ENCODE measurements at regions not wholly inside any gene's neighbourhood (a gene's known extent, or its start where the extent isn't known, plus 50 kb on each side); places are given as distances from the start of the nearest gene placed in this dataset.

GRCh38 chr12:14175206-14175605 is 190.3 kb upstream of the ATF7IP start:
- TF ChIP-seq POLR2A (IDR thresholded peaks at IDR 0.05; ENCODE audit: low read depth, low read length) = no peak
- no peak for FAIRE-seq
- DNase-seq (ENCODE audit: insufficient read length, low spot score) = no peak

GRCh38 chr12:14185427-14186192 is 179.9 kb upstream of the ATF7IP start:
- DNase-seq (ENCODE audit: insufficient read length, low spot score) (peak; percentile 35), FAIRE-seq (peak; percentile 48)
- TF ChIP-seq POLR2A (IDR thresholded peaks at IDR 0.05; ENCODE audit: low read depth, low read length) = no peak

GRCh38 chr12:14186193-14186502 is 179.3 kb upstream of the ATF7IP start:
- DNase-seq (ENCODE audit: insufficient read length, low spot score) = no peak
- FAIRE-seq = no peak

GRCh38 chr12:14187002-14187401 is 178.5 kb upstream of the ATF7IP start:
- TF ChIP-seq POLR2A (IDR thresholded peaks at IDR 0.05; ENCODE audit: low read depth, low read length) = no peak
- DNase-seq (ENCODE audit: insufficient read length, low spot score) = no peak
- no peak for FAIRE-seq

More at GRCh38 chr12:14186193-14186502, 179.3 kb upstream of the ATF7IP start:
- no peak for TF ChIP-seq POLR2A (IDR thresholded peaks at IDR 0.05; ENCODE audit: low read depth, low read length)

- no peak for TF ChIP-seq POLR2A (IDR thresholded peaks at IDR 0.05; ENCODE audit: low read depth, low read length)
- FAIRE-seq = no peak
Measured at GRCh38 chr12:14187966-14188365, 177.5 kb upstream of the ATF7IP start.

DNA sequence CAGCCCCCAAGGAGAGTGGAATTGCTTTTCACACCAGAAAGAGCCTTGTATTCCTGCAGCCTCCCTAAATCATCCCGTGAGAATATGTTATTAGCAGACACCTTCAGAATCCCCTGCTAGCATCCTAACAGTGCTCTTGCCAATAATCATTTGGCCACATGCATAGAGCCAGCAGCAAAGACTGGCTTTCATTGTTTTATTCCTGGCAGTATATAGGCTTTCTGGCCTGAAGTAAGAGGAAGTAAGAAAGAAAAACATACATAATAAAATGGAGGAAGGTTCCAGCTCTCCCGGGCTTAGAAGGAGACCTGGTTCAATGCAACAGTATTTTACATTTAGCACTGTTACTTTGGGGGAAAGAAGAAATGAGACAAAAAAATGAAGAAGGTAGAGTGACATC is 176.7 kb upstream of the ATF7IP start:
- DNase-seq (ENCODE audit: insufficient read length, low spot score) (no peak), FAIRE-seq (no peak)
- no peak for TF ChIP-seq POLR2A (IDR thresholded peaks at IDR 0.05; ENCODE audit: low read depth, low read length)

More at GRCh38 chr12:14187966-14188365, 177.5 kb upstream of the ATF7IP start:
- DNase-seq (ENCODE audit: insufficient read length, low spot score) = no peak

- DNase-seq (ENCODE audit: insufficient read length, low spot score) (no peak), FAIRE-seq (no peak)
- TF ChIP-seq POLR2A (IDR thresholded peaks at IDR 0.05; ENCODE audit: low read depth, low read length) = no peak
Measured at GRCh38 chr12:14190694-14191093, 174.8 kb upstream of the ATF7IP start.

GRCh38 chr12:14191612-14192011 is 173.9 kb upstream of the ATF7IP start:
- DNase-seq (ENCODE audit: insufficient read length, low spot score) (no peak), FAIRE-seq (no peak)
- TF ChIP-seq POLR2A (IDR thresholded peaks at IDR 0.05; ENCODE audit: low read depth, low read length) = no peak

GRCh38 chr12:14193639-14194038 is 171.8 kb upstream of the ATF7IP start:
- DNase-seq (ENCODE audit: insufficient read length, low spot score) (no peak), FAIRE-seq (no peak)
- TF ChIP-seq POLR2A (IDR thresholded peaks at IDR 0.05; ENCODE audit: low read depth, low read length) = no peak

DNA sequence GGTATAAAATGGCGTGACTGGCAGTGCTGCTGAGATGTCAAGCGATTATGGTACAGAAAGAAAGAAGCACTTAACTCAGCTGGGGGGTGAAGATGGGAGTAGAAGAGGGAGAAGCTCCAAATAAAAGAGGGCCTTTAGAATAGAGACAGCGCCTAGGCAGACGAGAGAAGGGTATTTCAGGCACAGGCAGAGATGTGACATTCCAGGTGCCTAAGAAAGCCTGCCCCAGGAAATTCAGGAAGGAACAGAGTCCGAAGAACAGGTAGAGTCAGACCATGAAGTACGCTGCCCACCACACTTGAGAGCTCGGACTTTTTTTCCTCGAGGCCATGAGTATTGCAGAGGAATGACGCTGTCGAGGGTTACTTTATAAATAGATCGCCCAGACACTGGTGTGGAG is 170.9 kb upstream of the ATF7IP start:
- no peak for FAIRE-seq
- TF ChIP-seq POLR2A (IDR thresholded peaks at IDR 0.05; ENCODE audit: low read depth, low read length) = no peak
- no peak for DNase-seq (ENCODE audit: insufficient read length, low spot score)

DNA sequence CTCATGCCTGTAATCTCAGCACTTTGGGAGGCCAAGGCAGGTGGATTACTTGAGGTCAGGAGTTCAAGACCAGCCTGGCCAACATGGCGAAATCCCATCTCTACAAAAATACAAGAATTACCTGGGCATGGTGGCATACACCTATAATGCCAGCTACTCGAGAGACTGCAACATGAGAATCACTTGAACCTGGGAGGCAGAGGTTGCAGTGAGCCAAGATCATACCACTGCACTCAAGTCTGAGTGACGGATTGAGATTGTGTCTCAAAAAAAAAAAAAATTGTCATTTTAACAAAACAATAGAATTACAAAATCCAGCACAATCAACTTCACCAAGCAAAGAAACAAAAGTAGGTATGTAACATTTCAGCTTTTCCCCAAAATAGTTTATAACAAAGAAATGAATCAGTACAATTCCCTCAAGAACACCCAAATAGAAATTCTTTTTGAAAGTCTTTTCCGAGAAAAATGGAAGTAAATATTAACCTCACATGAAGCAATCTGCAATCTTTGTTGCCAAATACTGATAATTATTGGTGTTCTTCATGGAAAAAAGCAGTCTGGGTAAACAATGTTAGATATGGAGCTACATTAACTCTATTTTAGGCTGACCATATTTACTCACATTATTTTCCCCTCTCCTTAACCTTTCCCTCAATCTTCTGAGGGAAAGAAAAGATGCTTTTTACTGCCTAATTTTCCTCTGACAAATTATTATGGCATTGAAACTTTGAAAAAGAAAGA is 165.9 kb upstream of the ATF7IP start:
- TF ChIP-seq POLR2A (IDR thresholded peaks at IDR 0.05; ENCODE audit: low read depth, low read length) = no peak
- DNase-seq (ENCODE audit: insufficient read length, low spot score) (no peak), FAIRE-seq (no peak)

GRCh38 chr12:14200598-14200997 is 164.9 kb upstream of the ATF7IP start:
- no peak for DNase-seq (ENCODE audit: insufficient read length, low spot score)
- TF ChIP-seq POLR2A (IDR thresholded peaks at IDR 0.05; ENCODE audit: low read depth, low read length) = no peak
- FAIRE-seq = no peak

GRCh38 chr12:14201291-14201690 is 164.2 kb upstream of the ATF7IP start:
- DNase-seq (ENCODE audit: insufficient read length, low spot score) (no peak), FAIRE-seq (no peak)
- no peak for TF ChIP-seq POLR2A (IDR thresholded peaks at IDR 0.05; ENCODE audit: low read depth, low read length)

GRCh38 chr12:14207905-14208551 is 157.5 kb upstream of the ATF7IP start:
- FAIRE-seq = no peak
- no peak for DNase-seq (ENCODE audit: insufficient read length, low spot score)
- TF ChIP-seq POLR2A (IDR thresholded peaks at IDR 0.05; ENCODE audit: low read depth, low read length) = no peak

Measured in H54 (cell line).